ENCODE measurements at regions not wholly inside any gene's neighbourhood (a gene's known extent, or its start where the extent isn't known, plus 50 kb on each side); places are given as distances from the start of the nearest gene placed in this dataset.

DNA sequence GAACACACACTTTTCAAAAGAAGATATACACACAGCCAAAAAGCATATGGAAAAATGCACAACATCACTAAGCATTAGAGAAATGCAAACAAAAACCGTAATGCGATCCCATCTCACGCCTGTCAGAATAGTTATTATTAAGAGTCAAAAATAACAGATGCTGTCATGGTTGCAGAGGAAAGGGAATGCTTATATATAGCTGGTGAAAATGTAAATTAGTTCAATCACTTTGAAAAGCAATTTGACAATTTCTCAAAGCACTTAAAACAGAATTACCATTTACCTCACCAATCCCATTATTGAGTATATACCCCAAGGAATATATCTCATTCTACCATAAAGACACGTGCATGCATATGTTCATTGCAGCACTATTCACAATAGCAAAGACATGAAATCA, 126.8 kb upstream of the MRPS30 start:
- Histone ChIP-seq H3K27ac (ENCODE audit: low read depth, low read length) (no peak overlapping the region), H3K14ac (ENCODE audit: insufficient read length) (no peak overlapping the region), H2BK120ac (replicated peaks; ENCODE audit: low read depth, low read length) (no peak overlapping the region), H4K91ac (replicated peaks; ENCODE audit: insufficient read length, low read length) (no peak overlapping the region), H2BK15ac (ENCODE audit: low read length) (no peak overlapping the region), H3K4me2 (ENCODE audit: insufficient read depth in 1 of 2, low read depth in 2 of 2, low read length in 2 of 2) (no peak overlapping the region), H2BK5ac (ENCODE audit: low read depth, low read length) (no peak overlapping the region), H3K23ac (ENCODE audit: insufficient read length) (no peak overlapping the region), H3K56ac (replicated peaks; ENCODE audit: insufficient read length, low read depth, low read length) (no peak overlapping the region), H3K36me3 (ENCODE audit: control insufficient read depth in 2 of 4, insufficient read depth in 4 of 4, low read length in 3 of 4) (no peaks in the 10 kb centered on the region), H4K20me1 (replicated peaks in 1 of 2; ENCODE audit: control insufficient read depth in 1 of 2, insufficient read depth in 2 of 2, low read length in 2 of 2) (no peaks in the 10 kb centered on the region), H3K4me1 (replicated peaks in 1 of 4; ENCODE audit: control insufficient read depth in 3 of 4, insufficient read depth in 4 of 4, low read length in 3 of 4) (no peaks in the 10 kb centered on the region), H3K27me3 (replicated peaks in 1 of 4; ENCODE audit: control insufficient read depth in 3 of 4, extremely low read depth in 1 of 4, insufficient read depth in 3 of 4, low read length in 3 of 4) (no peaks in the 10 kb centered on the region), H3K4ac (replicated peaks; ENCODE audit: insufficient read length, low read depth, low read length) (no peak overlapping the region), H2BK20ac (ENCODE audit: low read length) (no peak overlapping the region), H3K9ac (replicated peaks in 1 of 4; ENCODE audit: extremely low read depth in 1 of 4, low read depth in 3 of 4, low read length in 3 of 4) (no peak overlapping the region), H3K23me2 (ENCODE audit: low read depth, low read length) (0 out of 2 replicates have a peak, but pooled peaks cover 2% of the 10 kb centered on the region), H4K5ac (ENCODE audit: insufficient read length, low read depth, low read length) (no peak overlapping the region), H2BK12ac (ENCODE audit: low read depth, low read length) (no peak overlapping the region), H3K4me3 (ENCODE audit: extremely low read depth in 1 of 4, insufficient read depth in 2 of 4, low read depth in 3 of 4, low read length in 4 of 4) (no peak overlapping the region), H4K8ac (ENCODE audit: extremely low read depth, insufficient read depth, low read length) (no peak overlapping the region), H2AFZ (ENCODE audit: low read length) (no peak overlapping the region), H3K18ac (ENCODE audit: extremely low read depth, low read length) (no peak overlapping the region), H2AK5ac (ENCODE audit: low read depth, low read length) (no peak overlapping the region), H3K9me3 (ENCODE audit: insufficient read depth in 2 of 2, low read depth in 1 of 2, low read length in 1 of 2) (no peaks in the 10 kb centered on the region), H3K79me1 (ENCODE audit: low read depth, low read length) (no peaks in the 10 kb centered on the region), H3K79me2 (ENCODE audit: control insufficient read depth in 1 of 2, insufficient read depth in 2 of 2, low read length in 2 of 2) (no peaks in the 10 kb centered on the region)
- CTCF ChIA-PET (ENCODE audit: partially characterized antibody): no interaction called here
- FAIRE-seq (no peak), DNase-seq (ENCODE audit: low read depth in 1 of 2, low spot score in 2 of 2) (no peak)
- no peak for TF ChIP-seq SAP30 (IDR thresholded peaks at IDR 0.05; ENCODE audit: insufficient read depth, insufficient replicate concordance, low read length)
- TF ChIP-seq, protein P1, sequence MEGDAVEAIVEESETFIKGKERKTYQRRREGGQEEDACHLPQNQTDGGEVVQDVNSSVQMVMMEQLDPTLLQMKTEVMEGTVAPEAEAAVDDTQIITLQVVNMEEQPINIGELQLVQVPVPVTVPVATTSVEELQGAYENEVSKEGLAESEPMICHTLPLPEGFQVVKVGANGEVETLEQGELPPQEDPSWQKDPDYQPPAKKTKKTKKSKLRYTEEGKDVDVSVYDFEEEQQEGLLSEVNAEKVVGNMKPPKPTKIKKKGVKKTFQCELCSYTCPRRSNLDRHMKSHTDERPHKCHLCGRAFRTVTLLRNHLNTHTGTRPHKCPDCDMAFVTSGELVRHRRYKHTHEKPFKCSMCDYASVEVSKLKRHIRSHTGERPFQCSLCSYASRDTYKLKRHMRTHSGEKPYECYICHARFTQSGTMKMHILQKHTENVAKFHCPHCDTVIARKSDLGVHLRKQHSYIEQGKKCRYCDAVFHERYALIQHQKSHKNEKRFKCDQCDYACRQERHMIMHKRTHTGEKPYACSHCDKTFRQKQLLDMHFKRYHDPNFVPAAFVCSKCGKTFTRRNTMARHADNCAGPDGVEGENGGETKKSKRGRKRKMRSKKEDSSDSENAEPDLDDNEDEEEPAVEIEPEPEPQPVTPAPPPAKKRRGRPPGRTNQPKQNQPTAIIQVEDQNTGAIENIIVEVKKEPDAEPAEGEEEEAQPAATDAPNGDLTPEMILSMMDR (IDR thresholded peaks at IDR 0.05; ENCODE audit: control extremely low read depth in 1 of 3, insufficient read depth in 1 of 3, low read depth in 1 of 3, low read length in 3 of 3): no peak
- TF ChIP-seq TBP (IDR thresholded peaks at IDR 0.05; ENCODE audit: low read depth, low read length): no peak
- no peak for TF ChIP-seq TCF12 (IDR thresholded peaks at IDR 0.05; ENCODE audit: low read depth, low read length)
- no peak for TF ChIP-seq CREB1 (IDR thresholded peaks at IDR 0.05)
- TF ChIP-seq PHF8 (conservative IDR thresholded peaks at IDR 0.05; ENCODE audit: low read depth, low read length): no peak
- 89% methylated on average over 4 of the region's 4 CpGs; no CpG with 5 or more reads in 1 of the 2 experiments for WGBS, 2 experiments (ENCODE audit: extremely low coverage in 1 of 2, insufficient coverage in 1 of 2, insufficient read length in 1 of 2, insufficient replicate concordance in 2 of 2, low coverage in 1 of 2, low lambda C conversion rate in 2 of 2, missing lambda C conversion rate in 1 of 2)
- POLR2A ChIA-PET (ENCODE audit: partially characterized antibody): no interaction called here

All from H1 (cell line).